RWPE1 (cell line): ENCODE measurements at regions not wholly inside any gene's neighbourhood (a gene's known extent, or its start where the extent isn't known, plus 50 kb on each side); places are given as distances from the start of the nearest gene placed in this dataset.

Source experiments
- CTCF ChIA-PET: fragments of 350-600 bp; sonication (Branson Sonifier 250); formaldehyde crosslinking; extraction: SDS; loops from one replicate; lab custom pipeline; 2021; lab: Yijun Ruan, JAX
- POLR2A ChIA-PET: fragments of 400-600 bp; formaldehyde crosslinking; extraction: SDS; loops from one replicate; lab custom pipeline; 2020; ENCODE audit warnings: antibody characterized with exemption; ENCODE audit not compliant: low non-redundant PET; lab: Yijun Ruan, JAX
- DNase-seq: peaks from one replicate; pipeline ENCODE4 v3.0.0; 2012; ENCODE audit warnings: low spot score
- H3K27ac ChIP-seq: fragments of 450-650 bp; 2 replicates; pipeline ENCODE4 v1.5.1; 2017
- CTCF ChIP-seq: fragments of 450-650 bp; conservative IDR thresholded peaks from 2 replicates; pipeline ENCODE4 v1.5.1; 2017; ENCODE audit warnings: low read depth, mild to moderate bottlenecking

GRCh38 chr13:47549219-47549752 lies 451.8 kb downstream of the SUCLA2 start:
- no peak for TF ChIP-seq CTCF
- no peak for DNase-seq
- POLR2A ChIA-PET: no interaction called here
- CTCF ChIA-PET: interaction anchor here (0.7 kb wide), 1 partner anchor 23 kb away, joined by 4 read pairs; no protein-coding TSS in a partner anchor
- H3K27ac ChIP-seq: no peak overlapping the region

- ChIA-PET POLR2A (no interaction called here), CTCF (interaction anchor here (0.5 kb wide), 1 partner anchor 128 kb away, joined by 3 read pairs; no protein-coding TSS in a partner anchor)
- TF ChIP-seq CTCF: no peak
- DNase-seq: no peak
- no peak overlapping the region for H3K27ac ChIP-seq
These were observed 452.7 kb downstream of the SUCLA2 start for GRCh38 chr13:47548294-47548840.

GRCh38 chr13:47546391-47547225 lies 454.5 kb downstream of the SUCLA2 start:
- TF ChIP-seq CTCF: no peak
- POLR2A ChIA-PET: no interaction called here
- DNase-seq: no peak
- H3K27ac ChIP-seq: no peak overlapping the region
- CTCF ChIA-PET: no interaction called here

- no peak for DNase-seq
- no peak for TF ChIP-seq CTCF
- H3K27ac ChIP-seq: no peak overlapping the region
- POLR2A ChIA-PET: no interaction called here
- CTCF ChIA-PET: interaction anchor here (0.6 kb wide), 1 partner anchor 123 kb away, joined by 3 read pairs; no protein-coding TSS in a partner anchor
These were observed 455.7 kb downstream of the SUCLA2 start for GRCh38 chr13:47545201-47546024.

- CTCF ChIA-PET: interaction anchor here (0.6 kb wide), 1 partner anchor 338 kb away, joined by 3 read pairs; no protein-coding TSS in a partner anchor
- DNase-seq: no peak
- POLR2A ChIA-PET: no interaction called here
- H3K27ac ChIP-seq: no peak overlapping the region
- no peak for TF ChIP-seq CTCF
These were observed 461.8 kb downstream of the SUCLA2 start for GRCh38 chr13:47539317-47539716.

- ChIA-PET CTCF (no interaction called here), POLR2A (no interaction called here)
- H3K27ac ChIP-seq: no peak overlapping the region
- DNase-seq: no peak
- no peak for TF ChIP-seq CTCF
These were observed 477.3 kb downstream of the SUCLA2 start for GRCh38 chr13:47523771-47524170.
